ENCODE measurements at regions not wholly inside any gene's neighbourhood (a gene's known extent, or its start where the extent isn't known, plus 50 kb on each side); places are given as distances from the start of the nearest gene placed in this dataset.
"Not testable (repeated sequence)": the region's sequence is repeated elsewhere in the genome, so short reads cannot be mapped to it uniquely, and the experiment has no call there.

DNA sequence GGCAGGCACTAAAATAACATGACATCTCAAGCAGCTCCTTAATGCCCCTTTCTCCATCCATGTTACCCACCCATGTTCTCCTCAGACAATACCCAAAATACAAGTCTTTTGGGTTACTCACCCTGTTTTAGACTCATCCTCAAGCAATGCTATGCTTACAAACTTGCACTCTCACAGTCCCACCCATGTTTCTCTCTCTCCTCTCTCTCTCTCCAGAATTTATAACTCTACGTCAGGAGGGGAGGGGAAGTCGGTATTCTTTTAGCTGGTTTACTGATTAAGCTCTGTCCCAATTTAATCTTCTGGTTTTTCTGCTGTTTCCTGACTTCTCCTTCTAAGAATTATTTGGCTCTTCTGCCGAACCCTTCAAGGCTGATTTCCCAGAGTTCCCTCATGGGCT lies 98.0 kb upstream of the NR5A2 start:
- H3K4me3 ChIP-seq (ENCODE audit: low read depth, low read length): no peak overlapping the region
- TF ChIP-seq, protein P1, sequence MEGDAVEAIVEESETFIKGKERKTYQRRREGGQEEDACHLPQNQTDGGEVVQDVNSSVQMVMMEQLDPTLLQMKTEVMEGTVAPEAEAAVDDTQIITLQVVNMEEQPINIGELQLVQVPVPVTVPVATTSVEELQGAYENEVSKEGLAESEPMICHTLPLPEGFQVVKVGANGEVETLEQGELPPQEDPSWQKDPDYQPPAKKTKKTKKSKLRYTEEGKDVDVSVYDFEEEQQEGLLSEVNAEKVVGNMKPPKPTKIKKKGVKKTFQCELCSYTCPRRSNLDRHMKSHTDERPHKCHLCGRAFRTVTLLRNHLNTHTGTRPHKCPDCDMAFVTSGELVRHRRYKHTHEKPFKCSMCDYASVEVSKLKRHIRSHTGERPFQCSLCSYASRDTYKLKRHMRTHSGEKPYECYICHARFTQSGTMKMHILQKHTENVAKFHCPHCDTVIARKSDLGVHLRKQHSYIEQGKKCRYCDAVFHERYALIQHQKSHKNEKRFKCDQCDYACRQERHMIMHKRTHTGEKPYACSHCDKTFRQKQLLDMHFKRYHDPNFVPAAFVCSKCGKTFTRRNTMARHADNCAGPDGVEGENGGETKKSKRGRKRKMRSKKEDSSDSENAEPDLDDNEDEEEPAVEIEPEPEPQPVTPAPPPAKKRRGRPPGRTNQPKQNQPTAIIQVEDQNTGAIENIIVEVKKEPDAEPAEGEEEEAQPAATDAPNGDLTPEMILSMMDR (IDR thresholded peaks at IDR 0.05; ENCODE audit: low read depth, low read length): no peak

GRCh38 chr1:199930067-199930466 lies 97.4 kb upstream of the NR5A2 start:
- not testable (repeated sequence) for H3K4me3 ChIP-seq (ENCODE audit: low read depth, low read length)

DNA sequence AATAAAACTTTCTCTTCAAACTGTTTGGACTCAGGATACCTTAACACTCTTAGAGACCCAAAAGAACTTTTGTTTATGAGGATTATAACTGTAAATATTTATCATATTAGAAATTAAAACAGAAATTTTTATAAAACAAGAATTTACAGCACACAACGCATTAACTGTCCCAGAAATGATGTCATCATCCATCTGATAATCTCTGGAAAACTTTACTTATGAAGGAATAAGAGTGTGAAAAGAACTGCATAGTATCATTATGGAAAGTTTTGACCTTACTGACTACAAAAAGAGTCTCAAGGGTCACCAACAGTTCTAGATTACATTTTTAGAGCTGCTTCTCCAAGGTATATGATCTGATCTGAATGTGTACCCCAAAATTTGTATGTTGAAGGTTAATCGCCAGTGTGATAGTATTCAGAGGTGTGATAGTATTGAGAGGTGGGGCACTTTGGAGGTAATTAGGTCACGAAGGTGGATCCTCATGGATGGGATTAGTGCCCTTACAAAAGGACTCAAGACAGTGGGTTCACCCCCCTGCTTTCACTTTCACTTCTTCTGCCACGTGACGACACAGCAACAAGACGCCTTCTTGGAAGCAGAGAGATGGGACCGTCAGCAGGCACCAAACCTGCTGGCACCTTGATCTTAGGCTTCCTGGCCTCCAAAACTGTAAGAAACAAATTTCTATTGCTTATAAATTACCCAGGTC lies 95.7 kb upstream of the NR5A2 start:
- TF ChIP-seq, protein P1 (IDR thresholded peaks at IDR 0.05; ENCODE audit: low read depth, low read length): no peak
- H3K4me3 ChIP-seq (ENCODE audit: low read depth, low read length): no peak overlapping the region

DNA sequence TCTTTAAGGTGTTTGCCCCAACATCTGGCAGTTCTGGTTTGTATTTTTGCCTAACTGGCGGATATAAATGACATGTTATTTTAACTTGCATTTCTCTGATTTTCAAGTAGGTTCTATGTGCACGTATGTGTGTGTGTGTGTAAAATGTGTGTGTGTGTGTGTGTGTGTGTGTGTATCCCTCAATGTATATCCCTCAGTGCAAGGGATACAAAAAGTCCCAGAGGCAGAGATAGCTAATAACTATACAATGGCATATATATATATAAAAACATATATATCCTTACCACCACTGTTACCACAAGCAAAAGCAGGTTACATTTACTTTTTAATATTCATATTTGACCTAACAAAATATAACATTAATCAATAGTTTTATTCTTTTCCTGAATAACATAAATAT lies 95.0 kb upstream of the NR5A2 start:
- H3K4me3 ChIP-seq (ENCODE audit: low read depth, low read length): no peak overlapping the region
- TF ChIP-seq, protein P1 (IDR thresholded peaks at IDR 0.05; ENCODE audit: low read depth, low read length): no peak

DNA sequence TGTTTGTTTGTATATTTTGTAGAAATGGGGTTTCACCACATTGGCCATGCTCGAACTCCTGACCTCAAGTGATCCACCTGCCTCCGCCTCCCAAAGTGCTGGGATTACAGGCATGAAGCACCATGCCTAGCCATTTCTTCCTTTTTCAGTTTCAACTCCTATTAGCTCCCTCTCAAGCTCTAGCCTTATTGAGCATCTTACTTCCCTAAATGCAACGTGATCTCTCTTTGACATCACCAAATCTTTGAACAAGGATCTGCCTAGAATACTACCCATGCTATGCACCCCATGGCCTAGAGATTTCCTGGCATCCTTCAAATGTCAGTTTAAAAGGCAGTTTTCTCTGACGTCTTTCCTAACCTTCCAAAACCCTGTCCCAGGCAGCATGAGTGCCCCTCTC lies 91.1 kb upstream of the NR5A2 start:
- no peak overlapping the region for H3K4me3 ChIP-seq (ENCODE audit: low read depth, low read length)
- TF ChIP-seq, protein P1 (IDR thresholded peaks at IDR 0.05; ENCODE audit: low read depth, low read length): no peak

GRCh38 chr1:199937161-199937560 lies 90.3 kb upstream of the NR5A2 start:
- H3K4me3 ChIP-seq (ENCODE audit: low read depth, low read length): no peak overlapping the region
- TF ChIP-seq, protein P1 (IDR thresholded peaks at IDR 0.05; ENCODE audit: low read depth, low read length): no peak

DNA sequence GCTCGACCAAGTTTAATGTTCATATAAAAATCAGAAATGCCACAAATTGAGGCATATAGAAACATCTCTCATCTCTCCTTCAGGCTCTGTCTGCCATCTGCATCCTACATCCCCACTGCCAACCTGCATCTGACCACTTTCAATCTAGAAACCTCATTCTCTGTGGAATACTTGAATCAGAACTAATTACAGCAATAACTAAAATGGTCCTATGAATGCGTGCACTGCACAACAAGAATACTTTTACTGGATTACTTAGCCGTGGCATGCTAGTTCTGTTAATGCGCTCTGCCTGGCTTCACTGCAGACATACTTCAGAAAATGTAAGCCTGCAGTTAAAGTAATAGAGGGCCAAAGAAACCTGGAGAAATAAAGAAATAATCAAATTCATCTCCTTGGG lies 89.8 kb upstream of the NR5A2 start:
- TF ChIP-seq, protein P1 (IDR thresholded peaks at IDR 0.05; ENCODE audit: low read depth, low read length): no peak
- H3K4me3 ChIP-seq (ENCODE audit: low read depth, low read length): no peak overlapping the region

DNA sequence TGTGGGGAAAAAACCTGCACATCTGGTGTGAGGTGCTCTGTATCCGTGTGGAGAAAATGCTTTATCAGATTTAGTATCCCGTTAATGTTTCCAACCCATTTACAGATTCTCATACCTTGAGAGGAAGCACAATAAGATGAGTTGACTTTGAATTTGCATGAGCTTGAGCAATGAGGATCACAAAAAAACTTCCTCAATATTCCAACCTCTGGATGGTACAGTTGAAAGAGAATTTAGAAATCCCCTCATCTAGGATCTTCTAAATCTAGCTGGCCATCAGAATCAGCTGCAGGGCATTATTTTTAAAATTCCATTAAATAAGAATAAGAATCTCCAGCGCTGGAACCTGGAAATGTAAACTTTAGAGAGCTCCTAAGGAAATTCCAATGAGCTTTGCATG lies 82.5 kb upstream of the NR5A2 start:
- no peak overlapping the region for H3K4me3 ChIP-seq (ENCODE audit: low read depth, low read length)
- TF ChIP-seq, protein P1 (IDR thresholded peaks at IDR 0.05; ENCODE audit: low read depth, low read length): no peak
